ENCODE measurements at regions not wholly inside any gene's neighbourhood (a gene's known extent, or its start where the extent isn't known, plus 50 kb on each side); places are given as distances from the start of the nearest gene placed in this dataset.
A peak's percentile ranks its signal among the peaks of the same experiment; 100 is the strongest.

GRCh38 chr10:29735628-29736365 is 101.0 kb upstream of the SVIL start (continued):
- TF ChIP-seq ATF2 (tag by site-specific recombination; IDR thresholded peaks at IDR 0.05; ENCODE audit: low read depth) (no peak), ZNF10 (tag by site-specific recombination; IDR thresholded peaks at IDR 0.05) (no peak), ZNF350 (tag by site-specific recombination; IDR thresholded peaks at IDR 0.05) (no peak), ZNF2 (tag by site-specific recombination; IDR thresholded peaks at IDR 0.05) (peak; percentile 82), ZXDB (tag by site-specific recombination; IDR thresholded peaks at IDR 0.05) (peak; percentile 74; the same call in 1 of the 2 replicates), ZNF18 (tag by site-specific recombination; IDR thresholded peaks at IDR 0.05) (peak; percentile 46; the same call in 1 of the 2 replicates), ZBTB10 (tag by site-specific recombination; IDR thresholded peaks at IDR 0.05) (peak; percentile 96), ZNF449 (tag by site-specific recombination; IDR thresholded peaks at IDR 0.05) (0 out of 2 replicates have a peak, but pooled peaks have one; percentile 12), ZNF654 (tag by site-specific recombination; IDR thresholded peaks at IDR 0.05; ENCODE audit: low read depth) (peak; percentile 46), ZNF280C (tag by site-specific recombination; IDR thresholded peaks at IDR 0.05) (no peak), ZNF184 (tag by site-specific recombination; IDR thresholded peaks at IDR 0.05) (no peak), ZNF37A (tag by site-specific recombination; IDR thresholded peaks at IDR 0.05) (no peak), MYNN (tag by site-specific recombination; IDR thresholded peaks at IDR 0.05; ENCODE audit: borderline replicate concordance) (no peak), SP7 (tag by site-specific recombination; IDR thresholded peaks at IDR 0.05) (peak; percentile 68), ZNF670 (tag by site-specific recombination; IDR thresholded peaks at IDR 0.05; ENCODE audit: low read depth) (no peak), SETDB1 (IDR thresholded peaks at IDR 0.05; ENCODE audit: insufficient read length, low read length) (no peak), ZNF248 (tag by site-specific recombination; IDR thresholded peaks at IDR 0.05) (no peak), HOXA7 (CRISPR knock-in tag; IDR thresholded peaks at IDR 0.05; ENCODE audit: borderline replicate concordance) (no peak), ZNF555 (tag by site-specific recombination; conservative IDR thresholded peaks at IDR 0.05) (no peak), ZNF274 (IDR thresholded peaks at IDR 0.05; ENCODE audit: low read length) (no peak), ZNF274 (tag by site-specific recombination; IDR thresholded peaks at IDR 0.05; ENCODE audit: borderline replicate concordance) (no peak), ZNF335 (tag by site-specific recombination; conservative IDR thresholded peaks at IDR 0.05) (peak; percentile 82; the same call in 1 of the 2 replicates), ZSCAN4 (tag by site-specific recombination; IDR thresholded peaks at IDR 0.05) (no peak), ZNF768 (tag by site-specific recombination; IDR thresholded peaks at IDR 0.05) (no peak), BCL6B (tag by site-specific recombination; IDR thresholded peaks at IDR 0.05) (no peak)
